ENCODE measurements at regions not wholly inside any gene's neighbourhood (a gene's known extent, or its start where the extent isn't known, plus 50 kb on each side); places are given as distances from the start of the nearest gene placed in this dataset.

- no peak overlapping the region for H3K4me3 ChIP-seq (ENCODE audit: low read depth, low read length)
- no peak for TF ChIP-seq CTCF (IDR thresholded peaks at IDR 0.05; ENCODE audit: borderline replicate concordance, insufficient read depth, low read depth, low read length)
These were observed 323.4 kb upstream of the GBE1 start for GRCh38 chr3:82084824-82085223.

DNA sequence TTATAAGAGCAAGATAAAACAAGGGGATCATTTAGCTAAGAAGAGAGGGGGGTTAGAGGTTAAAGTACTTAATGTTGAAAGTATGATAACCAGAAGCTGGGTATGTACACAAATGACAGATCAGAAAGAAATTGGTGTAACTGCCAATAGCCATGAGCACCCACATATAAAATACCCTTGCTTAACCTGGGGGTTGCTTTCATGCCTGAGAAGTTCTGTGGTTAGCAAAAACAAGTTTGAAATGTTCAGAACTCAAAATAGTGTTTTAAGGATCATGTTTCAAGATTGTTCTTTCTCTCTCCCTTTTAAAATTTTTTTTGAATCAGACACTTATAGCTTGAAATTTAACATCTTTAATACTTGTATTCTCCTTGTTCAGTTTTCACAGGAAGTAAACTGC is 321.4 kb upstream of the GBE1 start:
- no peak for TF ChIP-seq CTCF (IDR thresholded peaks at IDR 0.05; ENCODE audit: borderline replicate concordance, insufficient read depth, low read depth, low read length)
- no peak overlapping the region for H3K4me3 ChIP-seq (ENCODE audit: low read depth, low read length)

DNA sequence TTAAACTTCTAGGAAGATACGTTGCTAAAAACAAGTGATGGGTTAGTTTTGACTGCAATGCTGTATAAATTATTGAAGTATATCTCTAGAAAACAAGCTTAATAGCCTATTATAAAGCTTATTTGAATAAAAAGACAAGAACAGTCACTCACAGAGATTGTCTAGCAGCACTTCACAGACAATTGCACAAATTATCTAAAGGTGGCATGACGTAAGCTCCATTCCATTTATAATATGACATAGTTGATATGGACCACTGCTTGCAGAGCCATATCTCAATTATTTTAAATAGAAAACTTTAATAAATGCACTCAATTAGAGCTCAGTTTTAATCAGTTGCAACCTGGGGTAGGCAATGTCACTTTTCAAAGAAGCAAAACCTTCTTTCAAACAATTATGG is 319.9 kb upstream of the GBE1 start:
- H3K4me3 ChIP-seq (ENCODE audit: low read depth, low read length), result no peak overlapping the region
- no peak for TF ChIP-seq CTCF (IDR thresholded peaks at IDR 0.05; ENCODE audit: borderline replicate concordance, insufficient read depth, low read depth, low read length)

DNA sequence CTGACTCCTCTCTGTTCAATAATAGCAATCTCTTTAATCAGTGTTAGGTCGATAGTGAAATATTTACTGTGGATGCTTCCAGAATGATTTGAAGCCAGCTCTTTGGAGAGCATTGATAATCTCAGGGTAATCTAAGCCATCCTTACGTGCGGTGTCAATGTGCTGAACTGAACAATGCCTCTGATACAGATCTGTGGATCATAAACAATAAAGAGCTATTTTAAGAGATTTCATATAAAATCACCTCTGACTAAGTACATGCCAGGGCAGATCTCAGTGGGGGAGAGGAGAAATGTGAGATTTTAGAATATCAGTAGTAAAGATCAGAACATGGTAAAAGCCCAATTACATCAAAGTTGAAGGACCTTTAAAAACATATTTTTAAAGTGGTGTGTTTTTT is 319.3 kb upstream of the GBE1 start:
- no peak overlapping the region for H3K4me3 ChIP-seq (ENCODE audit: low read depth, low read length)
- no peak for TF ChIP-seq CTCF (IDR thresholded peaks at IDR 0.05; ENCODE audit: borderline replicate concordance, insufficient read depth, low read depth, low read length)

DNA sequence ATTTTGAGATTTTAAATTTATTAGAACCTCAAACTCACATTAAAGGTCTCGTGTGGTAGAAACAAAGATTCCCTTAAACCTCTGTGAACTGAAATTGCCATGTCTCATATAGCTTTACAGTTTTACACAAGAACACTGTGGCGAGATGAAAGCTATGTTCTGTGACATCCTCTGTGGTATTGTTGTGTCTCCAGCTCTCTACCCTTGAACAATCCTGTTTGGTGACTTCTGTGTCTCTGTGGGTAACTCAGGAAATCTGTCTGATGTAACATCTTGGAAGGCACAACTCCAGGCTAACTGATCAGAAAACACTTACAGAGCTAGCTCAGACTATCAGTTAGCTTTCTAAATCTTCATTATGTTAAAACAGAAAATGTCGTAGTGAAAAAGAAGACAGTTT is 318.8 kb upstream of the GBE1 start:
- no peak overlapping the region for H3K4me3 ChIP-seq (ENCODE audit: low read depth, low read length)
- no peak for TF ChIP-seq CTCF (IDR thresholded peaks at IDR 0.05; ENCODE audit: borderline replicate concordance, insufficient read depth, low read depth, low read length)

DNA sequence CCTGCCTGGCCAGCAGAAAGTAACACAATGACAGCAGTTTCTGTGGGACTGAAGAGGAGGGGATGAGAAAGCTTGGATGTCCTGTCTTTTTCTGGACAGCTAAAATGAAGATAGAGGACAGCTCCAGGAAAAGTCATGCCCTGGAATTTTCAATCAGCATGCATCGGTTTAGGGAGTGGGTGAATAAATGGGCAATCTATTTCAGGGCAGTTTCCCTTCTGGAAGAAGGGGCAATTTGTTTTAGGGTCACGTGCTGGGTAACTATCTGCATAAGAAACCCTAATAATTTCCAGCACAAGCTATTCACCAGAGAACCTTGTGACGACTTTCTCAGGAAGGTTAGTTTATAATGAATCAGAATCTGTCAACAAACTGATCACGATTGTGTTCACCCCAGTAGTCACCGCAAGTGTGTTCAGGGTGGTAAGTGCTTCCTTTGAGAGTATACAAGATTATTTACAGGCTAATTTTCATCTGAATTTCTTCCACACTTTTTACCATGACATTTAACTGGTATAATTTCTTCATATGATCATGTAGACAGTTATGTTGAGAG is 318.0 kb upstream of the GBE1 start:
- TF ChIP-seq CTCF (IDR thresholded peaks at IDR 0.05; ENCODE audit: borderline replicate concordance, insufficient read depth, low read depth, low read length), result no peak
- no peak overlapping the region for H3K4me3 ChIP-seq (ENCODE audit: low read depth, low read length)

GRCh38 chr3:82078246-82078645 is 316.8 kb upstream of the GBE1 start:
- H3K4me3 ChIP-seq (ENCODE audit: low read depth, low read length), result no peak overlapping the region
- TF ChIP-seq CTCF (IDR thresholded peaks at IDR 0.05; ENCODE audit: borderline replicate concordance, insufficient read depth, low read depth, low read length), result no peak

Data from GM12875 (cell line).